ENCODE measurements at regions not wholly inside any gene's neighbourhood (a gene's known extent, or its start where the extent isn't known, plus 50 kb on each side); places are given as distances from the start of the nearest gene placed in this dataset.

DNA sequence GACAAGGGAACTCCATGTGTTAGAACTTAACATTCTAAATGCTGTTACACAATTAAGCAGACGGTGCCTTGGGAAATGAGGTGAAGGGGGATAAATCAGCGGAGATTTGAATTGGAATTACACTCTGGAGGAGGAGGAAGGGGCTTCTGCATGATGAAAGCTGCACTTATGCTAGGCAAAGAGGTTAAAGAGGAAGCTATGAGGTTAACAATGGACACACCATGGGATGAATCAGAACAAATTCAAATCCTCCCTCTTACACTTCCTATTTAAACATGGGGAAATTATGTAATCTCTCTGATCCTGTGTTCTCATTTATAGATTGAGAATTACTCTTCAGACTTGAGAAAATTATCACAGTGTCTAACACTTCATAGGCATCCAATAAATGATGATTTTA lies 121.5 kb upstream of the SIX2 start:
- intact Hi-C loops (cut with DNase I), result no loop called here
- no peak overlapping the region for H3K4me3 ChIP-seq
- H3K36me3 ChIP-seq, result no peaks in the 10 kb centered on the region
- ATAC-seq, result peak; percentile 65
- H3K27me3 ChIP-seq, result no peaks in the 10 kb centered on the region
- TF ChIP-seq, protein P1, sequence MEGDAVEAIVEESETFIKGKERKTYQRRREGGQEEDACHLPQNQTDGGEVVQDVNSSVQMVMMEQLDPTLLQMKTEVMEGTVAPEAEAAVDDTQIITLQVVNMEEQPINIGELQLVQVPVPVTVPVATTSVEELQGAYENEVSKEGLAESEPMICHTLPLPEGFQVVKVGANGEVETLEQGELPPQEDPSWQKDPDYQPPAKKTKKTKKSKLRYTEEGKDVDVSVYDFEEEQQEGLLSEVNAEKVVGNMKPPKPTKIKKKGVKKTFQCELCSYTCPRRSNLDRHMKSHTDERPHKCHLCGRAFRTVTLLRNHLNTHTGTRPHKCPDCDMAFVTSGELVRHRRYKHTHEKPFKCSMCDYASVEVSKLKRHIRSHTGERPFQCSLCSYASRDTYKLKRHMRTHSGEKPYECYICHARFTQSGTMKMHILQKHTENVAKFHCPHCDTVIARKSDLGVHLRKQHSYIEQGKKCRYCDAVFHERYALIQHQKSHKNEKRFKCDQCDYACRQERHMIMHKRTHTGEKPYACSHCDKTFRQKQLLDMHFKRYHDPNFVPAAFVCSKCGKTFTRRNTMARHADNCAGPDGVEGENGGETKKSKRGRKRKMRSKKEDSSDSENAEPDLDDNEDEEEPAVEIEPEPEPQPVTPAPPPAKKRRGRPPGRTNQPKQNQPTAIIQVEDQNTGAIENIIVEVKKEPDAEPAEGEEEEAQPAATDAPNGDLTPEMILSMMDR (IDR thresholded peaks at IDR 0.05), result no peak
- no peak overlapping the region for H3K27ac ChIP-seq
- no peaks in the 10 kb centered on the region for H3K4me1 ChIP-seq
- H3K9me3 ChIP-seq, result no peaks in the 10 kb centered on the region
- DNase-seq, result no peak

GRCh38 chr2:45128580-45128997 lies 119.3 kb upstream of the SIX2 start:
- no peak for DNase-seq
- Histone ChIP-seq H3K27ac (no peak overlapping the region), H3K4me1 (no peaks in the 10 kb centered on the region), H3K4me3 (no peak overlapping the region), H3K9me3 (no peaks in the 10 kb centered on the region), H3K27me3 (no peaks in the 10 kb centered on the region), H3K36me3 (no peaks in the 10 kb centered on the region)
- ATAC-seq, result no peak
- intact Hi-C loops (cut with DNase I), result no loop called here
- TF ChIP-seq, protein P1 (IDR thresholded peaks at IDR 0.05), result no peak

DNA sequence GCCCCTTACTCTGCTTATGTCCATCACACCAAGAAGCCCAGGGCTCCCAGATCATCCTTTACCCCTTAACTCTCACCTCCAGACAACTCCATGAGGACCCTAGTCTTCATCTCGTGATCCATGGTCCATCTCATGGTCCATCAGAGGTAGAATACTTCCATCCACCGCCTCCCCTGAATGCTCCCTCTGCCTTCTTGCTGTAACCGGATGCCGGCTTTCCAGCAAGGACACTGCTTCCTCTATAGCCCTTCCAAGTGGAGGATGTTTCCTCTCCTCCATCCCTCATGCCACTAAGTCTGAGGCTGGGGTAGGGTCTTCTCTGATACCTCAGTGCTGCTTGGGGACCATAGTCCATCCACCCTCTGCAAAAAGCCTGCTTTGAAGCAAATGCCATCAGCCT lies 118.6 kb upstream of the SIX2 start:
- no peak overlapping the region for H3K4me3 ChIP-seq
- no peaks in the 10 kb centered on the region for H3K4me1 ChIP-seq
- ATAC-seq (no peak), DNase-seq (no peak)
- H3K27me3 ChIP-seq, result no peaks in the 10 kb centered on the region
- TF ChIP-seq, protein P1 (IDR thresholded peaks at IDR 0.05), result no peak
- no peak overlapping the region for H3K27ac ChIP-seq
- intact Hi-C loops (cut with DNase I), result no loop called here
- H3K9me3 ChIP-seq, result no peaks in the 10 kb centered on the region
- no peaks in the 10 kb centered on the region for H3K36me3 ChIP-seq

GRCh38 chr2:45127321-45127720 lies 118.1 kb upstream of the SIX2 start:
- Histone ChIP-seq H3K36me3 (no peaks in the 10 kb centered on the region), H3K27me3 (no peaks in the 10 kb centered on the region), H3K27ac (no peak overlapping the region), H3K9me3 (no peaks in the 10 kb centered on the region), H3K4me3 (no peak overlapping the region), H3K4me1 (no peaks in the 10 kb centered on the region)
- DNase-seq (no peak), ATAC-seq (no peak)
- TF ChIP-seq, protein P1 (IDR thresholded peaks at IDR 0.05), result no peak
- intact Hi-C loops (cut with DNase I), result no loop called here

- intact Hi-C loops (cut with DNase I), result no loop called here
Observed at GRCh38 chr2:45125232-45125631, 116.0 kb upstream of the SIX2 start.

More at GRCh38 chr2:45125232-45125631, 116.0 kb upstream of the SIX2 start:
- Histone ChIP-seq H3K27ac (no peak overlapping the region), H3K4me3 (no peak overlapping the region), H3K36me3 (no peaks in the 10 kb centered on the region), H3K4me1 (no peaks in the 10 kb centered on the region), H3K9me3 (no peaks in the 10 kb centered on the region), H3K27me3 (no peaks in the 10 kb centered on the region)
- DNase-seq (no peak), ATAC-seq (no peak)
- TF ChIP-seq, protein P1 (IDR thresholded peaks at IDR 0.05), result no peak

All from upper lobe of right lung (tissue), 1 donor.